ENCODE measurements at regions not wholly inside any gene's neighbourhood (a gene's known extent, or its start where the extent isn't known, plus 50 kb on each side); places are given as distances from the start of the nearest gene placed in this dataset.

GRCh38 chr3:137204409-137204808 is 246.6 kb downstream of the IL20RB start:
- DNase-seq (ENCODE audit: low read depth) = no peak

- peak; percentile 1 for DNase-seq (ENCODE audit: low read depth)
These were observed 247.7 kb downstream of the IL20RB start for GRCh38 chr3:137205394-137206045.

DNA sequence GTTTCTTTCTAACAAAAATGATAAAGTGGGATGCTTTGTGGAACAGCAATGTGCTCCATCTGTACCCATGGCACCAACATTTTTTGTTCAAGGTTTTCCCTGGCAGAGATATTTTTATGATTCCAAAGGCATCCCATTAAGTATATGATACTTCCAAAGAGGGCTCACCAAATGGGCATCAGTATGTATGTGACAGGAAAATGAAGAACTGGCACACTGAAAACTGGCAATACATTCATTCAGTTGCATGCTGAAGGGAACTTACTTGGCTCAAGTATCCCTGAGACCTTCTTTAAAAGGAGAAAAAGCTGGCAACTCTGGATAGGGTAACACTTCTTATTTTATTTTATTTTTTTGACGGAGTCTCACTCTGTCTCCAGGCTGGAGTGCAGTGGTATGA is 249.8 kb downstream of the IL20RB start:
- no peak for DNase-seq (ENCODE audit: low read depth)

- DNase-seq (ENCODE audit: low read depth) = no peak
These were observed 259.9 kb downstream of the IL20RB start for GRCh38 chr3:137217733-137218132.

DNA sequence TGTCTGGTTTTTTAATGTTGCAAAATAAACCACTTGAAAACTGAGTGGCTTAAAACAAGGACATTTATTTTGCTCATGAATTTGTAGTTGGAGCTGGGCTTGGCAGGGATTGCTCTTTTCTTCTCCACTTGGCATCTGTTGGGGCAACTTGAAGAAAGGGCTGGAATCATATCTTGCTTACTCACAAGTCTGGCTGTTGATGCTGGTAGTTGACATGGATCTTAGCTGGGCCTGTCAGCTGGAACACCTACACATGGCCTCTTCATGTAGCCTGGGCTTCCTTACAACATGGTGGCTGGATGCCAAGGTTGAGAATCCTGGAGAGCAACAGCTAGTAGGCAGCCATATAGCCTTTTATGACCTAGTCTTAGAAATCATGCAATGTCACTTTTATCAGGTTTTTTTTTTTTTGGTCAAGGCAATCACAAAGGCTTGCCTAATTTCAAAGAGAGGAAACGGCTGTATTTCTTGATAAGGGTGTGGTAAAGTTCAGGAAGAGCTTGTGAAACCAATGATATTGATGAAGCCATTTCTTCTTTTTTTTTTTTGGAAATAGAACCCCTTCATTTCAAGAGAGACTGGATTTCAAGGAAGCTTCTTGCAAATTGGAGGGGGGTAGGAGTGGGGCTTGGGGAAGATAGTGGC is 262.1 kb downstream of the IL20RB start:
- no peak for DNase-seq (ENCODE audit: low read depth)

- DNase-seq (ENCODE audit: low read depth) = no peak
These were observed 265.0 kb downstream of the IL20RB start for GRCh38 chr3:137222736-137223225.

DNA sequence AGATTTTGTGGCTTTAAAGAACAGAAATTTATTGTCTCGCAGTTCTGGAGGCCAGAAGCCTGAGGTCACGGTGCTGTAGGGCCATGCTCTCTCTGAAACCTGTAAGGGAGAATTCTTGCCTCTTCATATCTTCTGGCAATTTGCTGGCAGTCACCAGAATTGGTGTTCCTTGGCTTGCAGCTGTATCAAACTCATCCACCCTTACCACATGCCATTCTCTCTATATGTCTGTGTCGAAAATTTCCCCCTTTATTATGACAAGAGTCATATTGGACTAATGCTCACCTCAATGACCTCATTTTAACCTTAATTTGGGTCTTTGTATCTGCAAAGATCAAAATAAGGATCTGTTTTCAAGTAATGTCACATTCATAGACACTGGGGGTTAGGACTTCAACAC is 266.7 kb downstream of the IL20RB start:
- DNase-seq (ENCODE audit: low read depth) = no peak

DNA sequence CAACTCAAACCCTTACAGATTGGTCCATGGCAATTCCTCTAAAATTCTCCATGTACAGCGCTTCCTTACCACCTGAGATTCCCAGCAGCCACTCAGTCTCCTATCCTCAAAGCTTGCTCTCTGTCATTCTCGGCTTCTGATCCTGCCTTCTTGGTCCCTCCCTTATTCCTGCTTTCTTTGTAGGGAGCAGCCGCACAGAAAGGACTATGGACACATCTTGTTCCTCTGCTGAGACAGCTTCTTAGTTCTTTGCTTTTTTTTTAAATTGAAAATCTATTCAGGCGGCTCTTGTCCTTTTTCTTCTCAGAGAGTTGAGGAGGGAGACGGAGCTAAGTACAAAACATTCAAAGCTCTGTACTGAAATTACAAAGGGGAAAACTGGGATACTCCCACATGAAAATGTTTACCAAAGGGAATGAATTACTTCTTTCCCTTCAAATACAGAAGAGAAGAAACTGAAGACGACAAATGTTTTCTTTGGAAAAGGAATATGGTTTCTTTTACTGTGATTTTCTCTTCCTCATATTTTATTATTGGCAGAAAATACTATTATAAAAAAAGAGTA is 285.1 kb downstream of the IL20RB start:
- no peak for DNase-seq (ENCODE audit: low read depth)

GRCh38 chr3:137246491-137246890 is 288.7 kb downstream of the IL20RB start:
- DNase-seq (ENCODE audit: low read depth) = no peak

- DNase-seq (ENCODE audit: low read depth) = no peak
These were observed 291.6 kb downstream of the IL20RB start for GRCh38 chr3:137249311-137249940.

- no peak for DNase-seq (ENCODE audit: low read depth)
These were observed 301.3 kb downstream of the IL20RB start for GRCh38 chr3:137259089-137259488.

- DNase-seq (ENCODE audit: low read depth) = no peak
These were observed 301.9 kb downstream of the IL20RB start for GRCh38 chr3:137259701-137260100.

DNA sequence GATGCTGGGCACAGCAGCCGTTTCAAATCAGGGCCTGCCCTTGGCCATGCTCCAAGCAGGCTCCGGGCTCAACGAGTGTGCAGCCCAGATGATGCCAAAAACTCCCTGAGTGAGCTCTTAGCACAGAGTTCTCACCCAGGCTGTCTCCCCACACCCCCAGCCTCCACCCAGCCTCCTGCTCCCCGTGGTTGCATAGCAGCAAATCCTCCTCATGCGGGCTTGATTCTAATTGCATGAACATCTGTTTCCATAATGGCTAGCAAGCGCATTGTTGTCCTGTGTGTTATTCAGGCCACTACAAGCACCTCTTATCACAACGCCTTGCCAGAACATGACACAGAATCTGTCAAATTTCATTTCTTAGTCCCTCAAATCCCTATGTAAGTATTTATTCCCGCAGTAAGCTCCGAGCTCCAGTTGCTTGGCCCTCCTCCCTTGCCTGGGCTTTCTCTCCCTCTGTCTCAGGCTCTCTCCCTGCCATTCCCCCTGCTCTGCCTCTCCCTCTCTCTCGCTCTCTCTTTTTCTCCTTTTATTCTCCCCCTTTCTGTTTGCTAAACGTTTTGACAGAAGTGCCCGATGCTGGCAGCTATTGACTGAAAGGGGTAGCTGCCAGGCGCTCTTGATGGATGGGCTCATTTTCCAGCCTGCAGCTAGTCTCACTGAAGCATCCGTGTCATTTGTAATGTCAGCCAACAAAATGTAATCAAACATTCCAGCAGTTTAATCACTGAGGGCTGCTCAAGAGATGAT is 306.5 kb downstream of the IL20RB start:
- DNase-seq (ENCODE audit: low read depth) = no peak

DNA sequence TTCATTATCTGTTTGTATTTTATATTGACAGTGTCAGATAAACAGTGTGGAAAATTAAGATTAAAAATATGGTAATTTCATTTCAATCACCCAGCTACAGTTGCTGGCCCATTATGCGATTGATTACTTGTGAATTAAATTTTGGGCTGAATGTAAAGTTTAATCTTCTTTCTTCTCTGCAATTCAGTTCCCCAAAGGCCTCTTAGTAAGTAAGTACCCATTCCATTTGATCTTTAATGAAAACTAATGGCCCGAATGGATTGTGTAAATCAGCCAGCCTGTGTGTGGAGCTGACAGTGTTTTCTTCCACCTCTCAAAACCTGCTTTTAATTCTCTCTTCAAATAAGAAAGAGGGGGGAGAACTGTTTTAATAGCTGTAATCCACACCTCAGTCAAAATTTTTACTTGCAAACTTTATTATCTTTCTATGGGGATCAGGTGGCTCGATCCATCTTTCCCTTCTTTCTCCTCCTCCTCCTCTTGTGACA is 307.1 kb downstream of the IL20RB start:
- DNase-seq (ENCODE audit: low read depth) = no peak

- DNase-seq (ENCODE audit: low read depth) = no peak
These were observed 325.1 kb downstream of the IL20RB start for GRCh38 chr3:137282871-137283270.

DNA sequence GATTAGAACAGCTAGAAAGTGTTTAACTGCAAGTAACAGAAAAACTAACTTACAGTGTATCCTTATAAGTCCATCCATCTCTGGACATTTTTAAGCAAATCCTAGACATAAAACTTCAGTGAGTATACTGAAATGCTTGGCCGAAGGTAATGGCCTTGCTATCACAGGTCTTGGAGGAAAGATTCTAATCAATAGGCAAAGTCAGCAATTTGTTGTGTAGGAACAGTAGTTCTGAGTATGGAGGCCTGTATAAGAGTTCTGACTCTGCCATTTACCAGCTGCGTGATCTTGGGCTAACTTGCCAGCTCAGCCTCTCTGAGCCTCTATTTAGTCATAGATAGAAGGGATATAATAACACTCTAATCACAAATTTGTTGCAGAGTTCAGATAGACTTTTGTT is 328.1 kb downstream of the IL20RB start:
- DNase-seq (ENCODE audit: low read depth) = no peak

- DNase-seq (ENCODE audit: low read depth) = no peak
These were observed 335.3 kb downstream of the IL20RB start for GRCh38 chr3:137293086-137293485.

GRCh38 chr3:137294139-137294538 is 336.4 kb downstream of the IL20RB start:
- DNase-seq (ENCODE audit: low read depth) = no peak

- no peak for DNase-seq (ENCODE audit: low read depth)
These were observed 337.1 kb downstream of the IL20RB start for GRCh38 chr3:137294839-137295238.

GRCh38 chr3:137295336-137295735 is 337.6 kb downstream of the IL20RB start:
- DNase-seq (ENCODE audit: low read depth) = no peak

GRCh38 chr3:137296116-137296515 is 338.3 kb downstream of the IL20RB start:
- DNase-seq (ENCODE audit: low read depth) = no peak

- DNase-seq (ENCODE audit: low read depth) = no peak
These were observed 340.0 kb downstream of the IL20RB start for GRCh38 chr3:137297770-137298169.

Data from iris pigment epithelial cell (primary cell).